H1 (cell line): ENCODE measurements at regions not wholly inside any gene's neighbourhood (a gene's known extent, or its start where the extent isn't known, plus 50 kb on each side); places are given as distances from the start of the nearest gene placed in this dataset.

Experiments
- BACH1 ChIP-seq: IDR thresholded peaks from 2 replicates; pipeline ENCODE4 v1.6.1; 2012; ENCODE audit warnings: low read length, improper control_type of control experiment
- CHD2 ChIP-seq: IDR thresholded peaks from 2 replicates; pipeline ENCODE4 v1.6.1; 2012; ENCODE audit warnings: low read length, improper control_type of control experiment
- CTBP2 ChIP-seq: IDR thresholded peaks from 2 replicates; pipeline ENCODE4 v1.7.0; 2011; ENCODE audit warnings: borderline replicate concordance, mild to moderate bottlenecking, moderate library complexity, mixed read lengths, low read length; ENCODE audit not compliant: insufficient read depth, insufficient read length
- GTF2F1 ChIP-seq: IDR thresholded peaks from 2 replicates; pipeline ENCODE4 v1.6.1; 2012; ENCODE audit warnings: low read depth, low read length, improper control_type of control experiment, borderline replicate concordance
- RFX5 ChIP-seq: IDR thresholded peaks from 2 replicates; pipeline ENCODE4 v1.6.1; 2011; ENCODE audit warnings: low read depth, low read length, improper control_type of control experiment, borderline replicate concordance
- SIN3A ChIP-seq, 2 experiments: IDR thresholded peaks in 1 of 2; conservative IDR thresholded peaks in 1 of 2; 2 replicates each; pipeline ENCODE4 v1.6.1; 2011 to 2012; ENCODE audit warnings: low read length in 2 of 2, improper control_type of control experiment in 1 of 2, low read depth in 1 of 2, mild to moderate bottlenecking in 1 of 2
- YY1 ChIP-seq: IDR thresholded peaks from 2 replicates; pipeline ENCODE4 v1.6.1; 2011; ENCODE audit warnings: low read depth, mild to moderate bottlenecking, low read length
- TF ChIP-seq, protein P1 (sequence below): fragments of 300-600 bp; sonication (generic); IDR thresholded peaks from 2 replicates; pipeline ENCODE4 v1.7.1; 2012; ENCODE audit warnings: low read length, moderate library complexity, mild to moderate bottlenecking, inconsistent platforms; ENCODE audit not compliant: insufficient replicate concordance
- TF ChIP-seq, protein P2 (sequence below): IDR thresholded peaks from 2 replicates; pipeline ENCODE4 v1.6.1; 2012; ENCODE audit warnings: inconsistent platforms

DNA sequence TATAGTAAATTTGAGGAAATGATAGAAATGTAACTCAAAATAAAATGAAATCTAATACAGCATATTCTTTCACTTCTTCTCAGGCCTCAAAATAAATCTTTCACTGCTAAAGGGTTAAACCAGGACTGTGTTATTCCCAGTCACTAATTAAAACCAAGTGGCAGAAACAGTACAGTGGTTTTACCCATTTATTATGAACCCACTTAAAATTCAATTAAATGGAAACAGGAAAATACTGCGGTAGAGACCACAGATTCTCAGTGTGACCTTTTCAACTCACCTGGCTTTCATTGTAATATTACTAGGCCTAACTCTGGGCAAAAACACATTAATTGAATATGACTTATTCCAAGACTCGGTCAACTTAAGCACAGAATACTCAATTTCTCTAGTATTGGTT, 176.5 kb upstream of the DKK2 start (continued):
- TF ChIP-seq, protein P1, sequence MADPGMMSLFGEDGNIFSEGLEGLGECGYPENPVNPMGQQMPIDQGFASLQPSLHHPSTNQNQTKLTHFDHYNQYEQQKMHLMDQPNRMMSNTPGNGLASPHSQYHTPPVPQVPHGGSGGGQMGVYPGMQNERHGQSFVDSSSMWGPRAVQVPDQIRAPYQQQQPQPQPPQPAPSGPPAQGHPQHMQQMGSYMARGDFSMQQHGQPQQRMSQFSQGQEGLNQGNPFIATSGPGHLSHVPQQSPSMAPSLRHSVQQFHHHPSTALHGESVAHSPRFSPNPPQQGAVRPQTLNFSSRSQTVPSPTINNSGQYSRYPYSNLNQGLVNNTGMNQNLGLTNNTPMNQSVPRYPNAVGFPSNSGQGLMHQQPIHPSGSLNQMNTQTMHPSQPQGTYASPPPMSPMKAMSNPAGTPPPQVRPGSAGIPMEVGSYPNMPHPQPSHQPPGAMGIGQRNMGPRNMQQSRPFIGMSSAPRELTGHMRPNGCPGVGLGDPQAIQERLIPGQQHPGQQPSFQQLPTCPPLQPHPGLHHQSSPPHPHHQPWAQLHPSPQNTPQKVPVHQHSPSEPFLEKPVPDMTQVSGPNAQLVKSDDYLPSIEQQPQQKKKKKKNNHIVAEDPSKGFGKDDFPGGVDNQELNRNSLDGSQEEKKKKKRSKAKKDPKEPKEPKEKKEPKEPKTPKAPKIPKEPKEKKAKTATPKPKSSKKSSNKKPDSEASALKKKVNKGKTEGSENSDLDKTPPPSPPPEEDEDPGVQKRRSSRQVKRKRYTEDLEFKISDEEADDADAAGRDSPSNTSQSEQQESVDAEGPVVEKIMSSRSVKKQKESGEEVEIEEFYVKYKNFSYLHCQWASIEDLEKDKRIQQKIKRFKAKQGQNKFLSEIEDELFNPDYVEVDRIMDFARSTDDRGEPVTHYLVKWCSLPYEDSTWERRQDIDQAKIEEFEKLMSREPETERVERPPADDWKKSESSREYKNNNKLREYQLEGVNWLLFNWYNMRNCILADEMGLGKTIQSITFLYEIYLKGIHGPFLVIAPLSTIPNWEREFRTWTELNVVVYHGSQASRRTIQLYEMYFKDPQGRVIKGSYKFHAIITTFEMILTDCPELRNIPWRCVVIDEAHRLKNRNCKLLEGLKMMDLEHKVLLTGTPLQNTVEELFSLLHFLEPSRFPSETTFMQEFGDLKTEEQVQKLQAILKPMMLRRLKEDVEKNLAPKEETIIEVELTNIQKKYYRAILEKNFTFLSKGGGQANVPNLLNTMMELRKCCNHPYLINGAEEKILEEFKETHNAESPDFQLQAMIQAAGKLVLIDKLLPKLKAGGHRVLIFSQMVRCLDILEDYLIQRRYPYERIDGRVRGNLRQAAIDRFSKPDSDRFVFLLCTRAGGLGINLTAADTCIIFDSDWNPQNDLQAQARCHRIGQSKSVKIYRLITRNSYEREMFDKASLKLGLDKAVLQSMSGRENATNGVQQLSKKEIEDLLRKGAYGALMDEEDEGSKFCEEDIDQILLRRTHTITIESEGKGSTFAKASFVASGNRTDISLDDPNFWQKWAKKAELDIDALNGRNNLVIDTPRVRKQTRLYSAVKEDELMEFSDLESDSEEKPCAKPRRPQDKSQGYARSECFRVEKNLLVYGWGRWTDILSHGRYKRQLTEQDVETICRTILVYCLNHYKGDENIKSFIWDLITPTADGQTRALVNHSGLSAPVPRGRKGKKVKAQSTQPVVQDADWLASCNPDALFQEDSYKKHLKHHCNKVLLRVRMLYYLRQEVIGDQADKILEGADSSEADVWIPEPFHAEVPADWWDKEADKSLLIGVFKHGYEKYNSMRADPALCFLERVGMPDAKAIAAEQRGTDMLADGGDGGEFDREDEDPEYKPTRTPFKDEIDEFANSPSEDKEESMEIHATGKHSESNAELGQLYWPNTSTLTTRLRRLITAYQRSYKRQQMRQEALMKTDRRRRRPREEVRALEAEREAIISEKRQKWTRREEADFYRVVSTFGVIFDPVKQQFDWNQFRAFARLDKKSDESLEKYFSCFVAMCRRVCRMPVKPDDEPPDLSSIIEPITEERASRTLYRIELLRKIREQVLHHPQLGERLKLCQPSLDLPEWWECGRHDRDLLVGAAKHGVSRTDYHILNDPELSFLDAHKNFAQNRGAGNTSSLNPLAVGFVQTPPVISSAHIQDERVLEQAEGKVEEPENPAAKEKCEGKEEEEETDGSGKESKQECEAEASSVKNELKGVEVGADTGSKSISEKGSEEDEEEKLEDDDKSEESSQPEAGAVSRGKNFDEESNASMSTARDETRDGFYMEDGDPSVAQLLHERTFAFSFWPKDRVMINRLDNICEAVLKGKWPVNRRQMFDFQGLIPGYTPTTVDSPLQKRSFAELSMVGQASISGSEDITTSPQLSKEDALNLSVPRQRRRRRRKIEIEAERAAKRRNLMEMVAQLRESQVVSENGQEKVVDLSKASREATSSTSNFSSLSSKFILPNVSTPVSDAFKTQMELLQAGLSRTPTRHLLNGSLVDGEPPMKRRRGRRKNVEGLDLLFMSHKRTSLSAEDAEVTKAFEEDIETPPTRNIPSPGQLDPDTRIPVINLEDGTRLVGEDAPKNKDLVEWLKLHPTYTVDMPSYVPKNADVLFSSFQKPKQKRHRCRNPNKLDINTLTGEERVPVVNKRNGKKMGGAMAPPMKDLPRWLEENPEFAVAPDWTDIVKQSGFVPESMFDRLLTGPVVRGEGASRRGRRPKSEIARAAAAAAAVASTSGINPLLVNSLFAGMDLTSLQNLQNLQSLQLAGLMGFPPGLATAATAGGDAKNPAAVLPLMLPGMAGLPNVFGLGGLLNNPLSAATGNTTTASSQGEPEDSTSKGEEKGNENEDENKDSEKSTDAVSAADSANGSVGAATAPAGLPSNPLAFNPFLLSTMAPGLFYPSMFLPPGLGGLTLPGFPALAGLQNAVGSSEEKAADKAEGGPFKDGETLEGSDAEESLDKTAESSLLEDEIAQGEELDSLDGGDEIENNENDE, result no peak
- no peak for TF ChIP-seq GTF2F1
- no peak for TF ChIP-seq RFX5
- no peak for TF ChIP-seq BACH1
- no peak for TF ChIP-seq SIN3A (conservative IDR thresholded peaks at IDR 0.05 in 1 of 2, IDR thresholded peaks at IDR 0.05 in 1 of 2; ENCODE audit: low read depth in 1 of 2, low read length in 2 of 2)
- no peak for TF ChIP-seq CTBP2
- no peak for TF ChIP-seq YY1
- TF ChIP-seq, protein P2, sequence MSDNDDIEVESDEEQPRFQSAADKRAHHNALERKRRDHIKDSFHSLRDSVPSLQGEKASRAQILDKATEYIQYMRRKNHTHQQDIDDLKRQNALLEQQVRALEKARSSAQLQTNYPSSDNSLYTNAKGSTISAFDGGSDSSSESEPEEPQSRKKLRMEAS, result no peak
- no peak for TF ChIP-seq CHD2
